SK-N-MC (cell line): ENCODE measurements at regions not wholly inside any gene's neighbourhood (a gene's known extent, or its start where the extent isn't known, plus 50 kb on each side); places are given as distances from the start of the nearest gene placed in this dataset.

Experiments used
- FOXP2 ChIP-seq: optimal IDR thresholded peaks from 2 replicates; pipeline ENCODE3; 2011; ENCODE audit warnings: mild to moderate bottlenecking, moderate library complexity; ENCODE audit not compliant: insufficient read depth; ENCODE audit errors: extremely low read length, control extremely low read depth
- POLR2AphosphoS5 ChIP-seq: IDR thresholded peaks from 2 replicates; pipeline ENCODE4 v1.6.1; 2012; ENCODE audit warnings: mild to moderate bottlenecking, low read depth, low read length, borderline replicate concordance

DNA sequence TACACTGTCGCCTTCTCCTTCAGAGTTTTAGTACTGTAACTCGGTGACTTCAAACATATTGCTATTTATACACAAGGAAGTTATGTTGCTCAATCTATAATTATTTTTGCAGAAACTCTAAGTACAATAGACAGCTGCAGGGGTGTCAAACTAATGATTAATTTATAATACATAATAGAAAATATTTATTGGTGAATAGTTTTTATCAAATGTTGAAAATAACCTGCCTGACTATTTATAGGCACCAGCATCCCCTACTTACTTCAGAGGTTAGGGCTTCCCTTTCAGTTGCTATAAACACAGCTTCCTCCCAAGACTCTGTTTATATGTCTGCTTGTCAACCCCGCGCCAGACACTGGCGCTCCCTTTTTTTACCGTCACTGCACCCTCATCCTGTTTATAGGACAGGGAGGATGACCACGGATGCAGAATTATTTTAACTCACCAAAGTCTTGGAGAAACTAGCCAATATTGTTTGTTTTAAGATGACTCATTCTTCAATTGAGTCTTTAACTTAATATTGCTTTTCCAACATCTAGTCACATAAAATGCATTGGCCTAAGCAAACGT, 225.0 kb downstream of the ALDH8A1 start:
- no peak for TF ChIP-seq FOXP2
- no peak for TF ChIP-seq POLR2AphosphoS5
